Lower leg skin (tissue), 4 donors: ENCODE measurements at regions not wholly inside any gene's neighbourhood (a gene's known extent, or its start where the extent isn't known, plus 50 kb on each side); places are given as distances from the start of the nearest gene placed in this dataset.

Source experiments
- DNase-seq, 2 donors: peaks; one replicate each; pipeline ENCODE4 v3.0.0-alpha.2; 2019; ENCODE audit warnings: low spot score in 2 of 2
- H3K4me3 ChIP-seq: fragments of 200-600 bp; sonication (generic); 2 replicates; pipeline ENCODE4 v1.5.1; 2017; ENCODE audit warnings: mild to moderate bottlenecking, low read depth; ENCODE audit not compliant: poor library complexity, severe bottlenecking
- POLR2A ChIP-seq, 2 donors: fragments of 450-650 bp; IDR thresholded peaks; one replicate each; pipeline ENCODE4 v1.6.1; 2016 to 2017; ENCODE audit warnings: antibody characterized with exemption in 2 of 2, mild to moderate bottlenecking in 1 of 2, moderate library complexity in 1 of 2
- WGBS, 2 donors: methylation state at CpG; one replicate each; pipeline ENCODE4 v1.1.5; 2018; 5-methylcytosine and 5-hydroxymethylcytosine counted together
- intact Hi-C: fragments of 100-400 bp; cut with DNase I; formaldehyde crosslinking; loops from one replicate; pipeline ENCODE4 v1.15.0; 2023; ENCODE audit warnings: low total_unique reads
- TF ChIP-seq, protein P1 (sequence below), 3 donors: fragments of 450-650 bp; IDR thresholded peaks; one replicate each; pipeline ENCODE4 v1.5.1; 2016; ENCODE audit warnings: antibody characterized with exemption in 3 of 3, mild to moderate bottlenecking in 3 of 3, moderate library complexity in 2 of 3

DNA sequence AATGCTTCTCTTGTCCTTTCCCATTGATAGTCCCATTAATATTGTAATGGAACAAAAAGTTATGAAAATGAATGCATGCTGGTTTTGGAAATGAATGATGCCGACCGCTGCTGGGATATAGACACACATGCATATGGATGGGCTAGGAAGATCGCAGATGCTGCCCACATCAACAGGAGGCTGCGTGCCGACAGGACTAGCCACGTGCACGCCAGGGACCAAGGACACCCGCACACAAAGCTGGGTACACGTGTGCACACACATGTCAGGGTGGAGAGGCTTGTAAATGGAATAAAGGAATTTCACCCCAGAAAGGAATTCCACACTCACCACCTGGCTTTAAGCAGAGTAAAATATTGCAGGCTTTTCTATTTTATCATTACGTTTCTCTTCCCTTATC is 153.8 kb upstream of the VASH1 start:
- 56 to 69% methylated on average over 10 of the region's 10 CpGs for WGBS, 2 donors
- TF ChIP-seq POLR2A (IDR thresholded peaks at IDR 0.05), result no peak
- TF ChIP-seq, protein P1, sequence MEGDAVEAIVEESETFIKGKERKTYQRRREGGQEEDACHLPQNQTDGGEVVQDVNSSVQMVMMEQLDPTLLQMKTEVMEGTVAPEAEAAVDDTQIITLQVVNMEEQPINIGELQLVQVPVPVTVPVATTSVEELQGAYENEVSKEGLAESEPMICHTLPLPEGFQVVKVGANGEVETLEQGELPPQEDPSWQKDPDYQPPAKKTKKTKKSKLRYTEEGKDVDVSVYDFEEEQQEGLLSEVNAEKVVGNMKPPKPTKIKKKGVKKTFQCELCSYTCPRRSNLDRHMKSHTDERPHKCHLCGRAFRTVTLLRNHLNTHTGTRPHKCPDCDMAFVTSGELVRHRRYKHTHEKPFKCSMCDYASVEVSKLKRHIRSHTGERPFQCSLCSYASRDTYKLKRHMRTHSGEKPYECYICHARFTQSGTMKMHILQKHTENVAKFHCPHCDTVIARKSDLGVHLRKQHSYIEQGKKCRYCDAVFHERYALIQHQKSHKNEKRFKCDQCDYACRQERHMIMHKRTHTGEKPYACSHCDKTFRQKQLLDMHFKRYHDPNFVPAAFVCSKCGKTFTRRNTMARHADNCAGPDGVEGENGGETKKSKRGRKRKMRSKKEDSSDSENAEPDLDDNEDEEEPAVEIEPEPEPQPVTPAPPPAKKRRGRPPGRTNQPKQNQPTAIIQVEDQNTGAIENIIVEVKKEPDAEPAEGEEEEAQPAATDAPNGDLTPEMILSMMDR (IDR thresholded peaks at IDR 0.05), result no peak
- intact Hi-C loops, result no loop called here

DNA sequence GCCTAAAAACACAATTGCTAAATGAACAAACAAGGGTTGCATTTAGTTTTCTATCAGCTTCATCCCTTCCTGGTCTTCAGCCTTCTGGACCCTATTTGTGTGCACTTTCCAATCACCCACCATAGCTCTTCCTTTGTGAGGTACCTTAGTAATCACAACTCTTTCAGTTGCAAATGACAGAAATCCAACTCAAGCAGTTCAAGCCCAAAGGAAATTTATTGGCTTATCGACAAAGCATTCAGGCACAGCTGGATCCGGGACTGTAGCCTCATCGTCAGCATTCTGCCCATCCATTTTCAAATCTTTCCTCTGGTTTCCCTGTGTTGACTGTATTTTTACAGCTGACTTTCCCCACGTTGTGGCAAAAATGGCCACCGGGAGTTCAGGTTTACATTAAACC is 148.6 kb upstream of the VASH1 start:
- intact Hi-C loops, result no loop called here
- H3K4me3 ChIP-seq, result no peak overlapping the region
- no peak for DNase-seq
- 38 to 39% methylated on average over 5 of the region's 5 CpGs for WGBS, 2 donors
- no peak for TF ChIP-seq POLR2A (IDR thresholded peaks at IDR 0.05)
- TF ChIP-seq, protein P1 (IDR thresholded peaks at IDR 0.05), result no peak

More for the DNA sequence above, 153.8 kb upstream of the VASH1 start:
- DNase-seq, result peak in 1 of 2 donors; percentile 37
- no peak overlapping the region for H3K4me3 ChIP-seq

DNA sequence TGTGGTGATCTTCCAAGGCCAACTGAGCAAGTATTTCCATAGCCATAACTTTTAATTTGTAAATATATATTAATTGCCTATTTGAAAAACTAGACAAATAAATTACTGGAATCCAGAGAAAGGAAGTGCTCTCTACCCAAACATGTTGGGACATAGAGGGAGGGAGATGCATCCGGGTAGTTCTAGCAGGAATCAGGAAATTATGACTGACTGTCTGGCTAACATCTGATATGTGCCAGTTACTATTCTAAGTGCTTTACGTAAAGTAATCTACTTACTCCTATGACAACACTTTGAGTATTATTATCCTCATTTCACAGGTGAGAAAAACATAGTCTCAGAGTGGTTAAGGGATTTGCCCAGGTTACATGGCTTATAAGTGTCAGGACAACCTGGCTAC is 147.7 kb upstream of the VASH1 start:
- DNase-seq, result no peak
- intact Hi-C loops, result no loop called here
- WGBS, 2 donors, result 35 to 43% methylated on average over 2 of the region's 2 CpGs
- TF ChIP-seq POLR2A (IDR thresholded peaks at IDR 0.05), result no peak
- TF ChIP-seq, protein P1 (IDR thresholded peaks at IDR 0.05), result no peak
- no peak overlapping the region for H3K4me3 ChIP-seq

DNA sequence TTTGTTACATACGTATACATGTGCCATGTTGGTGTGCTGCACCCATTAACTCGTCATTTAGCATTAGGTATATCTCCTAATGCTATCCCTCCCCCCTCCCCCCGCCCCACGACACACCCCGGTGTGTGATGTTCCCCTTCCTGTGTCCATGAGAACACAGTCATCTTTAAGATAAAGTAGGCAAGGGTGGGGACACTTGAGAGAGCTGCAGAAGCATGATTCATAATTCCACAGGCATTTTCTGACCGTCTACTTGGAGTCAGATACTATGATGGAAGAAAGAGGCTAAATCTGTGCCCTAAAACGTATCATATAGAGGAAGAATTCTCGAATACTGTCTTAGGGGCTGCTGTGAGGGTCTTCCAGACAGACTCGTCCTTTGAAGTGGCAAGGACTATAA is 145.9 kb upstream of the VASH1 start:
- no peak overlapping the region for H3K4me3 ChIP-seq
- no peak for DNase-seq
- TF ChIP-seq, protein P1 (IDR thresholded peaks at IDR 0.05), result no peak
- TF ChIP-seq POLR2A (IDR thresholded peaks at IDR 0.05), result no peak
- WGBS, 2 donors, result 61 to 67% methylated on average over 9 of the region's 9 CpGs
- intact Hi-C loops, result no loop called here

DNA sequence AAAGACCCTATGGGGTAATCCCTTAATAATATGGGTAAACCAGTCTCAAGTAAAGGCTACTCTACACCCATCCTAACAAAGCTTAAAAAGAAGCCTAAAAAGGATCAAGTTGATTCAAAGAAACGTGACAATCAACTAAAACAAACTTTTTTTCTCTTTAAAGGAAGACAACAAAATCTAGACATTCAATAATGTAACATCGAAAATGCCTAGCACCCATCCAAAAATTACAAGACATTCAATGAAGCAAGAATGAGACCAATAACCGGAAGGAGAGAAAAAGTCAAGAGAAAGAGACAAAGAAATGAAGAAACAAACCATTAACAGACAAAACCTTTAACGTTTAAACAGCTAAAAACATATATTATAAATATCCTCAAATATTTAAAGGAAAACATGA is 143.8 kb upstream of the VASH1 start:
- TF ChIP-seq, protein P1 (IDR thresholded peaks at IDR 0.05), result no peak
- no peak for TF ChIP-seq POLR2A (IDR thresholded peaks at IDR 0.05)
- no peak overlapping the region for H3K4me3 ChIP-seq
- WGBS, 2 donors, result 77 to 78% methylated on average over 4 of the region's 4 CpGs
- no peak for DNase-seq
- intact Hi-C loops, result no loop called here

DNA sequence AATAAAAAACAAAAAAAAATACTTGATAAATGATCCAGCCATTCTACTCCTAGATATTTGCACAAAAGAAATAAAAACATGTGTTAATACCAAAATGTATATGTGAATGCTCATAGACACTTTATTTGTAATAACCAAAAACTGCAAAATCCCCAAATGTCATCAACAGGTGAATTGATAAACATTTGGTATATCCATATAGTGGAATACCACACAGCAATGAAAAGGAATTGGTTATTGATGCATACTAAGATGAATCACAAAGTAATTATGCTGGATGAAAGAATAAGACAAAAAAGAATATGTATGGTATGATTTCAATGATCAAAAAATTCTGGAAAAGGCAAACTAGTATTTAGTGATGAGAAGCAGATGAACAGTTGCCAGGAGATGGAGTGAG is 124.7 kb upstream of the VASH1 start:
- TF ChIP-seq POLR2A (IDR thresholded peaks at IDR 0.05), result no peak
- TF ChIP-seq, protein P1 (IDR thresholded peaks at IDR 0.05), result no peak
- intact Hi-C loops, result no loop called here
- no peak for DNase-seq
- H3K4me3 ChIP-seq, result no peak overlapping the region
